Hepatocyte (in vitro differentiated cells): ENCODE measurements at regions not wholly inside any gene's neighbourhood (a gene's known extent, or its start where the extent isn't known, plus 50 kb on each side); places are given as distances from the start of the nearest gene placed in this dataset.

Experiments used
- DNase-seq: peaks from one replicate; pipeline ENCODE4 v3.0.0-alpha.2; 2016; ENCODE audit warnings: low spot score
- H2AFZ ChIP-seq: fragments of 200-600 bp; sonication (generic); 2 replicates; pipeline ENCODE4 v1.6.0; 2016; ENCODE audit warnings: antibody characterized with exemption, mild to moderate bottlenecking
- H3K27ac ChIP-seq: fragments of 200-600 bp; sonication (generic); 2 replicates; pipeline ENCODE4 v1.5.1; 2016; ENCODE audit warnings: mild to moderate bottlenecking
- H3K27me3 ChIP-seq: fragments of 200-600 bp; sonication (generic); 2 replicates; pipeline ENCODE4 v1.6.1; 2016
- H3K36me3 ChIP-seq: fragments of 200-600 bp; sonication (generic); replicated peaks from 2 replicates; pipeline ENCODE4 v1.5.1; 2016; ENCODE audit warnings: low read depth; ENCODE audit not compliant: insufficient read depth
- H3K4me1 ChIP-seq: fragments of 200-600 bp; sonication (generic); 2 replicates; pipeline ENCODE4 v1.5.1; 2016; ENCODE audit warnings: mild to moderate bottlenecking, moderate library complexity; ENCODE audit not compliant: insufficient read depth
- H3K4me2 ChIP-seq: fragments of 200-600 bp; sonication (generic); 2 replicates; pipeline ENCODE4 v1.6.0; 2016
- H3K4me3 ChIP-seq: fragments of 200-600 bp; sonication (generic); 2 replicates; pipeline ENCODE4 v1.5.1; 2016; ENCODE audit warnings: mild to moderate bottlenecking
- H3K79me2 ChIP-seq: fragments of 200-600 bp; sonication (generic); 2 replicates; pipeline ENCODE4 v1.6.0; 2017; ENCODE audit warnings: mild to moderate bottlenecking
- H3K9me2 ChIP-seq: fragments of 200-600 bp; sonication (generic); replicated peaks from 2 replicates; pipeline ENCODE4 v1.6.0; 2017; ENCODE audit warnings: mild to moderate bottlenecking; ENCODE audit not compliant: insufficient read depth
- H3K9me3 ChIP-seq: fragments of 200-600 bp; sonication (generic); 2 replicates; pipeline ENCODE4 v1.5.1; 2016; ENCODE audit warnings: low read depth, mild to moderate bottlenecking
- H4K20me1 ChIP-seq: fragments of 200-600 bp; sonication (generic); 2 replicates; pipeline ENCODE4 v1.6.0; 2016; ENCODE audit warnings: mild to moderate bottlenecking; ENCODE audit not compliant: insufficient read depth, poor library complexity, severe bottlenecking
- EZH2 ChIP-seq: fragments of 200-600 bp; sonication (generic); IDR thresholded peaks from 2 replicates; pipeline ENCODE4 v1.6.1; 2016; ENCODE audit warnings: antibody characterized with exemption, mild to moderate bottlenecking, borderline replicate concordance
- EZH2phosphoT487 ChIP-seq: fragments of 200-600 bp; sonication (generic); IDR thresholded peaks from one replicate; pipeline ENCODE4 v1.6.1; 2018; ENCODE audit warnings: antibody characterized with exemption, mild to moderate bottlenecking, low read depth, moderate library complexity; ENCODE audit not compliant: unreplicated experiment, severe bottlenecking
- WGBS: methylation state at CpG from one replicate; pipeline ENCODE4 v1.1.6; 2016; ENCODE audit warnings: low lambda C conversion rate; ENCODE audit errors: missing lambda C conversion rate; 5-methylcytosine and 5-hydroxymethylcytosine counted together
- TF ChIP-seq, protein P1 (sequence below): fragments of 200-600 bp; sonication (generic); IDR thresholded peaks from 2 replicates; pipeline ENCODE4 v1.5.1; 2016; ENCODE audit warnings: antibody characterized with exemption, mild to moderate bottlenecking; ENCODE audit not compliant: poor library complexity

DNA sequence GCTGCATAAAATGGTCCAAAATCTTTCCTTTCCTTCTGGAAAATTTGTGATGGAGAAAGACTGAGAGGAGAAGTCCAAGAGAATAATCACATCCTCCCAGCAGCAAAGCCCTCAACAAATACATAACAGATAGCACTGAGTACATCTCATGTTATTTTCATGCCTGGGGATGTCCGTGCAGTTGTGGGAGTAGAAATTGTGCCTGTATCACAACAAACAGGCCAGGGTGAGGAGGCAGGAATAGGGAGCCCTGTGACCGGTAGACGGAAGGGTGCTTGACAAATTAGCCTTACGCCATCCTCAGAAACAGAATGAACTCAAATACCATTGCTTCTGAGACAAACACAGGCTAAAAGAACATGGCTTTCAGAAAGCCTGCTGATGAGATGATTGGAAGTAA lies 333.2 kb upstream of the UMPS start:
- Histone ChIP-seq H3K4me2 (no peak overlapping the region), H3K27ac (no peak overlapping the region), H2AFZ (no peak overlapping the region), H3K4me1 (peaks cover 9% of the 10 kb centered on the region), H3K27me3 (no peaks in the 10 kb centered on the region), H3K9me3 (no peaks in the 10 kb centered on the region), H3K9me2 (no peaks in the 10 kb centered on the region), H3K36me3 (no peaks in the 10 kb centered on the region), H3K4me3 (no peak overlapping the region), H3K79me2 (no peaks in the 10 kb centered on the region), H4K20me1 (no peaks in the 10 kb centered on the region)
- TF ChIP-seq, protein P1, sequence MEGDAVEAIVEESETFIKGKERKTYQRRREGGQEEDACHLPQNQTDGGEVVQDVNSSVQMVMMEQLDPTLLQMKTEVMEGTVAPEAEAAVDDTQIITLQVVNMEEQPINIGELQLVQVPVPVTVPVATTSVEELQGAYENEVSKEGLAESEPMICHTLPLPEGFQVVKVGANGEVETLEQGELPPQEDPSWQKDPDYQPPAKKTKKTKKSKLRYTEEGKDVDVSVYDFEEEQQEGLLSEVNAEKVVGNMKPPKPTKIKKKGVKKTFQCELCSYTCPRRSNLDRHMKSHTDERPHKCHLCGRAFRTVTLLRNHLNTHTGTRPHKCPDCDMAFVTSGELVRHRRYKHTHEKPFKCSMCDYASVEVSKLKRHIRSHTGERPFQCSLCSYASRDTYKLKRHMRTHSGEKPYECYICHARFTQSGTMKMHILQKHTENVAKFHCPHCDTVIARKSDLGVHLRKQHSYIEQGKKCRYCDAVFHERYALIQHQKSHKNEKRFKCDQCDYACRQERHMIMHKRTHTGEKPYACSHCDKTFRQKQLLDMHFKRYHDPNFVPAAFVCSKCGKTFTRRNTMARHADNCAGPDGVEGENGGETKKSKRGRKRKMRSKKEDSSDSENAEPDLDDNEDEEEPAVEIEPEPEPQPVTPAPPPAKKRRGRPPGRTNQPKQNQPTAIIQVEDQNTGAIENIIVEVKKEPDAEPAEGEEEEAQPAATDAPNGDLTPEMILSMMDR, result no peak
- no peak for TF ChIP-seq EZH2
- DNase-seq, result no peak
- 95% methylated on average over 4 of the region's 4 CpGs for WGBS

DNA sequence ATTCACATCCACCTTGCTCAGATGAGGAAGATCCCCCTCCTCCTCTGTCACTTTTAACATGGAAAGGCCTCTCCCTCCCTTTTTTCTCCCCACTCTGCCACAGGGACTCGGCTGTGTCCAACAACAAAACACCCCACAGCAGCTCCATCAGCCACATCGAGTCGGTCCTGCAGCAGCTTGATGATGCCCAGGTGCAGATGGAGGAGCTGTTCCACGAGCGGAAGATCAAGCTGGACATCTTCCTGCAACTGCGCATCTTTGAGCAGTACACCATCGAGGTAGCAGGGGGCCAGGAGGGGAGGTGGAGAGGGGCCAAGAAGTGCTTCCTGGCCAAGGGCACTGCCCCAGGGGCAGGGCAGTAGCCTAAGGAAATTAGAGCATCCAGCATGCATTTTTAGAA lies 331.7 kb upstream of the UMPS start:
- DNase-seq, result no peak
- no peak overlapping the region for H3K4me3 ChIP-seq
- no peaks in the 10 kb centered on the region for H3K9me3 ChIP-seq
- no peaks in the 10 kb centered on the region for H3K36me3 ChIP-seq
- no peaks in the 10 kb centered on the region for H4K20me1 ChIP-seq
- H3K27me3 ChIP-seq, result no peaks in the 10 kb centered on the region
- no peaks in the 10 kb centered on the region for H3K79me2 ChIP-seq
- H3K4me2 ChIP-seq, result no peak overlapping the region
- H3K27ac ChIP-seq, result no peak overlapping the region
- TF ChIP-seq EZH2 (no peak), EZH2phosphoT487 (no peak)
- TF ChIP-seq, protein P1, result no peak
- peaks cover 9% of the 10 kb centered on the region for H3K4me1 ChIP-seq
- H2AFZ ChIP-seq, result no peak overlapping the region
- no peaks in the 10 kb centered on the region for H3K9me2 ChIP-seq
- WGBS, result 92% methylated on average over 7 of the region's 7 CpGs

DNA sequence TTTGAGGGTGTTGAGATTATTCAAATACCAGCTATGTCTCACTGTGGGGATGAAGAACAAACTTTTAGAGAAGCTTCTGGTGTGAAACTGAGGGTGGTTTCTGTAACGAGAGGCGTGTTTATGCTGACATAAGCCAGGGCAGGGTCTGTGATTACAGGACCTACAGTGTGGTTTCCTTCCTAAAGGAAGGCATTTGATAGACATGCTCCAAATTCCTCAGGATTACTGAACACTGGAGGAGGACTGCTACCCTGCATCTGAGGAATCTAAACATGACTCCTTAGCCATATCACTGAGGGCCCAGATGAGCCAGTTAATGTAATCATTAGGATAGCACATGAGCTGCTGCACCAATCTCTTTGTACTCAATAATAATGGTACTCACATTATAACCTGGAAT lies 328.4 kb upstream of the UMPS start:
- Histone ChIP-seq H3K9me3 (no peaks in the 10 kb centered on the region), H3K4me2 (no peak overlapping the region), H3K36me3 (no peaks in the 10 kb centered on the region), H3K4me3 (no peak overlapping the region), H3K27me3 (no peaks in the 10 kb centered on the region), H3K27ac (no peak overlapping the region), H4K20me1 (no peaks in the 10 kb centered on the region), H3K4me1 (peaks cover 4% of the 10 kb centered on the region), H3K79me2 (no peaks in the 10 kb centered on the region), H2AFZ (no peak overlapping the region), H3K9me2 (no peaks in the 10 kb centered on the region)
- WGBS, result 62% methylated on average over 2 of the region's 2 CpGs
- TF ChIP-seq EZH2phosphoT487 (no peak), EZH2 (no peak)
- TF ChIP-seq, protein P1, result no peak
- DNase-seq, result peak; percentile 16

DNA sequence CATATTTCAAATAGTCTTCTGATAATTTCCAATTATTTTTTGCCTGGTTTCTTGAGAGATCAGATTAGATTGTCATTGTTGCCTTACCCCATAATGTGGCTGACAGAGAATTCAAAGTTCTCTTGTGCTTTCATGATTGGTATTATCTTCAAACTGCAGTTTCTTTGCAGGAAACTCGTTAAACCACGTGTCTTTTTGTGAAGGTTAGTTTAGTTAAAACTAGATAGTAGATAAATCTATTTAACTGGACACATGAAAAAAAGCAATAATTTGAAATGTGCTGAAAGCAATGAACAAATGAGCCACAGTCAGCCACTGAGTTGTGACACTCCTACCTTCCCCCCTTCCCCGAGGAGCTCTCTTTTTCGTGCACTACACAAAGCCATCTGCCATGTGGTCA lies 327.5 kb upstream of the UMPS start:
- no peaks in the 10 kb centered on the region for H3K79me2 ChIP-seq
- no peak overlapping the region for H3K4me2 ChIP-seq
- TF ChIP-seq EZH2, result no peak
- TF ChIP-seq, protein P1, result no peak
- no peak for TF ChIP-seq EZH2phosphoT487
- WGBS, result 62% methylated on average over 4 of the region's 4 CpGs
- H3K27me3 ChIP-seq, result no peaks in the 10 kb centered on the region
- no peaks in the 10 kb centered on the region for H3K9me2 ChIP-seq
- no peaks in the 10 kb centered on the region for H4K20me1 ChIP-seq
- H3K27ac ChIP-seq, result no peak overlapping the region
- no peaks in the 10 kb centered on the region for H3K36me3 ChIP-seq
- no peak for DNase-seq
- H3K4me1 ChIP-seq, result no peaks in the 10 kb centered on the region
- H3K4me3 ChIP-seq, result no peak overlapping the region
- H3K9me3 ChIP-seq, result no peaks in the 10 kb centered on the region
- H2AFZ ChIP-seq, result no peak overlapping the region
